WTC11 (cell line): ENCODE measurements at regions not wholly inside any gene's neighbourhood (a gene's known extent, or its start where the extent isn't known, plus 50 kb on each side); places are given as distances from the start of the nearest gene placed in this dataset.

Experiments
- FOXP1 ChIP-seq: sonication (generic); formaldehyde crosslinking; IDR thresholded peaks from 2 replicates; pipeline ENCODE4 v1.8.0; 2022; ENCODE audit warnings: missing genetic modification reagents, mild to moderate bottlenecking, moderate library complexity, borderline replicate concordance
- NFE2L1 ChIP-seq: sonication (generic); formaldehyde crosslinking; IDR thresholded peaks from 2 replicates; pipeline ENCODE4 v1.8.1; 2023; ENCODE audit warnings: missing genetic modification reagents
- TF ChIP-seq, protein P1 (sequence below): fragments of 200-600 bp; IDR thresholded peaks from 2 replicates; pipeline ENCODE4 v1.8.0; 2022; ENCODE audit warnings: antibody characterized with exemption

DNA sequence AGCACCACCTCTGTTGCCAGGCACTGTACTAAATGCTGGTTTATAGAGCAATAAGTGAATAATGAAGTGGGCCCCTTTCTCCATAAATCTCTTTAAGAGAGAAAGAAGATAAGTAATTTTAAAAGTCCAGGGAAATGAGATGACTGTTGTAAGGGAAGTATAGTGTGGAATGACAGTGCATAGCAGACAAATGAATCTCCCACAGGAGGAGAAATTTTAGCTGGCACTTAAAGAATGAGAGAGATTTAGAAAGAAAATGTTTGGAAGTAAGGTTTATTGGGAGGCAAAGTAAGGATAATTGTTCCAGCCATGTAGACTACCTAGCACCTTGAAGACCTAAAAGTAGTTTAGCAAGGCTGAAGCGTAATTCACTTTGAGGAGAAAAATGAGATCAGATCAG, 1081.1 kb upstream of the PABPC4L start:
- TF ChIP-seq, protein P1, sequence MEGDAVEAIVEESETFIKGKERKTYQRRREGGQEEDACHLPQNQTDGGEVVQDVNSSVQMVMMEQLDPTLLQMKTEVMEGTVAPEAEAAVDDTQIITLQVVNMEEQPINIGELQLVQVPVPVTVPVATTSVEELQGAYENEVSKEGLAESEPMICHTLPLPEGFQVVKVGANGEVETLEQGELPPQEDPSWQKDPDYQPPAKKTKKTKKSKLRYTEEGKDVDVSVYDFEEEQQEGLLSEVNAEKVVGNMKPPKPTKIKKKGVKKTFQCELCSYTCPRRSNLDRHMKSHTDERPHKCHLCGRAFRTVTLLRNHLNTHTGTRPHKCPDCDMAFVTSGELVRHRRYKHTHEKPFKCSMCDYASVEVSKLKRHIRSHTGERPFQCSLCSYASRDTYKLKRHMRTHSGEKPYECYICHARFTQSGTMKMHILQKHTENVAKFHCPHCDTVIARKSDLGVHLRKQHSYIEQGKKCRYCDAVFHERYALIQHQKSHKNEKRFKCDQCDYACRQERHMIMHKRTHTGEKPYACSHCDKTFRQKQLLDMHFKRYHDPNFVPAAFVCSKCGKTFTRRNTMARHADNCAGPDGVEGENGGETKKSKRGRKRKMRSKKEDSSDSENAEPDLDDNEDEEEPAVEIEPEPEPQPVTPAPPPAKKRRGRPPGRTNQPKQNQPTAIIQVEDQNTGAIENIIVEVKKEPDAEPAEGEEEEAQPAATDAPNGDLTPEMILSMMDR = no peak
- no peak for TF ChIP-seq NFE2L1 (CRISPR knock-in tag)
- TF ChIP-seq FOXP1 (CRISPR knock-in tag) = no peak
